ENCODE measurements at regions not wholly inside any gene's neighbourhood (a gene's known extent, or its start where the extent isn't known, plus 50 kb on each side); places are given as distances from the start of the nearest gene placed in this dataset.
"Not testable (repeated sequence)": the region's sequence is repeated elsewhere in the genome, so short reads cannot be mapped to it uniquely, and the experiment has no call there.

DNA sequence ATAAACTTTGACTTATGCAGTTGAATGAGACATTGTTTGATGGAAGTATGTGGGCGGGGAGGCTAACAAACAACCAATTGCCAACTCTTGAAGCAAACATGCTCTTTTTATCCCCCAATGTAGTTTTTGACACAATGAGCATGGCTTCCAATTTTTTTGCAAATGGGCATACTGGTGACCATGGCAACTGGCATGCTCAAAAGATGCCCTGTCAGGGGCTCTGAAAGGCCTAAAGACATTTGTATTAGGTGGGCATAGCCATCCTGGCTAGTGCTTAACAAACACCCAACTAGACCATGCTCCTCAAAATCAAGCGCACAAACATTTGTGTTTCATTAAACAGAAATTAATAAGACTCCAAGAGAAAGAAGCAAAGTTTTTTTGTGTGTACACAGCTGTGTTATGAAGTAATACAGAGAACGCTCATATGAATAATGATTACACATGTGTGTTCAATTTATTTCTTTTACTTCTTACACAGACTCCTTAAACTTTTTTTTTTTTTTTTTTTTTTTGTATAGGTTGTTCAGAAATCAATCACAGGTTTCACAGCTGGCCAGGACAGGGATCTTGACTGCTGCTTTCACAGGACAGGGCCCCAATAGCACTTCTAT is 95.6 kb downstream of the DLEU7 start:
- no peak for DNase-seq (ENCODE audit: low read depth)

GRCh38 chr13:50753221-50753620 is 90.3 kb downstream of the DLEU7 start:
- DNase-seq (ENCODE audit: low read depth), result not testable (repeated sequence)

- not testable (repeated sequence) for DNase-seq (ENCODE audit: low read depth)
Measured at GRCh38 chr13:50755862-50756685, 87.4 kb downstream of the DLEU7 start.

- no peak for DNase-seq (ENCODE audit: low read depth)
Measured at GRCh38 chr13:50757008-50757407, 86.5 kb downstream of the DLEU7 start.

DNA sequence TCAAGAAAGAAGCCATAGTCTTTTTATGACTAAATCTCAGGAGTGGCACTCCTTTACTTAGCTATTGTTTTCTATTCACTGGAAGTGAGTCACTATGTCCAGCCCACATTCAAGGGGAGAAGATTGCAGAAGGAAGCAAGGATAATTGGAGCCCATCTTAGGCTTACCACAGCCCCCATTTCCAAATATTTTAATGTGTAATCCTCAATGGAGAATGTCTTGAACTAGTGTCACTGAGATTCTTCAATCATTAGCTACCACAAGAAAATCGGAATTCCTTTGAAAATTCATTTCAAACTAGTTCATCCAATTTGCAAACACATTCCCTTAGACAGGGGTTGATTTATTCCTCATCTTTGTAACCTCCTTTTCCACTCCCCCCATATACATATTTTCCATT is 84.7 kb downstream of the DLEU7 start:
- DNase-seq (ENCODE audit: low read depth), result no peak

GRCh38 chr13:50760751-50761150 is 82.7 kb downstream of the DLEU7 start:
- DNase-seq (ENCODE audit: low read depth), result no peak

DNA sequence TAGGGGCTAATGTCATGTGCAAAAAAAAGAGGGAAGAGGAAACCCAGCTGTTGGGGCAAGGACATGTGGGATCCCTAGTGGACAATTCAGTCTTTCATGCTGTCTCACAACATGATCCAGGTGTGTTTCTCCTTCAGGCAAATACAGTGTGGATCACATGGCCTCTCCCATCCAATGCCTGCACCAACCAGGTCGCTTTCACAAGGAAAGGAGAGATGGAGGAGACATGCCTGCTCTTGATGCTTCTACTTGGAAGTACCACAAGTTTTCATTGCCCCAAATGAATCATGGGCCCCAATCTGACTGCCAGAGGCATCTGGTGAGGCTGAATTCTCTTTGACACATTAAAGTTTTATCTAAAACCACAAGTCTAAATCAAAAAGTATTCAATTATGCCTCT is 82.1 kb downstream of the DLEU7 start:
- no peak for DNase-seq (ENCODE audit: low read depth)

GRCh38 chr13:50762969-50763567 is 80.4 kb downstream of the DLEU7 start:
- no peak for DNase-seq (ENCODE audit: low read depth)

DNA sequence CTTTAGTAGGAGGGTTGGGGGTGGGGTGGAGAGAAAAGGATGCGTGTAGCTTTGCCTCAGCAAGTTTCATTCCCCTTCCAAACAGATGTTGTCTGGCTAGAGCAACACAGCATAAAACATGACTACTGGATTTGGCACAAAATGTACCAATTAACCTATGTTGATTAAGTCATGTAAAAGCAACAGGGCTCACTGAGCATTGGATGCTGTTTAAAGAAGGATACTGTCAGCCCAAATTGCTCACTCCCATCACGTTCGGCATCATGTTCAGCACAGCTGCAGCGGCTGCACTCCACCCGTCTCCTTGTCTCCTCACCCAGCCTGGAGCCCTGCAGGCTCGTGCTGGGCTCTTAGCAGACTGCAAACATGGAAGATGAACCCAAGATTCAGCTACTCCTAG is 77.5 kb downstream of the DLEU7 start:
- DNase-seq (ENCODE audit: low read depth), result no peak

- no peak for DNase-seq (ENCODE audit: low read depth)
Measured at GRCh38 chr13:50766695-50767094, 76.8 kb downstream of the DLEU7 start.

GRCh38 chr13:50772881-50773280 is 70.6 kb downstream of the DLEU7 start:
- DNase-seq (ENCODE audit: low read depth), result not testable (repeated sequence)
